GM18907 (cell line): ENCODE measurements at regions not wholly inside any gene's neighbourhood (a gene's known extent, or its start where the extent isn't known, plus 50 kb on each side); places are given as distances from the start of the nearest gene placed in this dataset.

Experiments
- ATAC-seq: cut with Tn5 transposase; IDR thresholded peaks from one replicate; pipeline ENCODE4 v1.9.1; 2021; ENCODE audit warnings: mild to moderate bottlenecking, moderate library complexity; ENCODE audit not compliant: unreplicated experiment

- ATAC-seq = no peak
Measured at GRCh38 chr3:176469694-176470205, 727.5 kb downstream of the TBL1XR1 start.

- ATAC-seq = no peak
Measured at GRCh38 chr3:176463610-176464009, 733.7 kb downstream of the TBL1XR1 start.

- ATAC-seq = no peak
Measured at GRCh38 chr3:176447369-176447768, 749.9 kb downstream of the TBL1XR1 start.

GRCh38 chr3:176442326-176442725 lies 755.0 kb downstream of the TBL1XR1 start:
- ATAC-seq = no peak

- ATAC-seq = no peak
Measured at GRCh38 chr3:176439729-176440128, 757.6 kb downstream of the TBL1XR1 start.

GRCh38 chr3:176431991-176432390 lies 765.3 kb downstream of the TBL1XR1 start:
- ATAC-seq = no peak

- ATAC-seq = no peak
Measured at GRCh38 chr3:176431038-176431418, 766.3 kb downstream of the TBL1XR1 start.

- no peak for ATAC-seq
Measured at GRCh38 chr3:176430244-176431037, 766.8 kb downstream of the TBL1XR1 start.

- no peak for ATAC-seq
Measured at GRCh38 chr3:176428552-176428951, 768.7 kb downstream of the TBL1XR1 start.

- ATAC-seq = no peak
Measured at GRCh38 chr3:176426371-176426770, 770.9 kb downstream of the TBL1XR1 start.

- no peak for ATAC-seq
Measured at GRCh38 chr3:176416870-176417269, 780.4 kb downstream of the TBL1XR1 start.

- no peak for ATAC-seq
Measured at GRCh38 chr3:176415661-176416295, 781.5 kb downstream of the TBL1XR1 start.

- ATAC-seq = no peak
Measured at GRCh38 chr3:176412771-176413170, 784.5 kb downstream of the TBL1XR1 start.

GRCh38 chr3:176403531-176403930 lies 793.8 kb downstream of the TBL1XR1 start:
- no peak for ATAC-seq

GRCh38 chr3:176401211-176401610 lies 796.1 kb downstream of the TBL1XR1 start:
- no peak for ATAC-seq

GRCh38 chr3:176399193-176399592 lies 798.1 kb downstream of the TBL1XR1 start:
- ATAC-seq = no peak

GRCh38 chr3:176395240-176395639 lies 802.0 kb downstream of the TBL1XR1 start:
- no peak for ATAC-seq

- ATAC-seq = no peak
Measured at GRCh38 chr3:176378789-176379188, 818.5 kb downstream of the TBL1XR1 start.

GRCh38 chr3:176376531-176376930 lies 820.8 kb downstream of the TBL1XR1 start:
- no peak for ATAC-seq

- ATAC-seq = no peak
Measured at GRCh38 chr3:176375519-176375918, 821.8 kb downstream of the TBL1XR1 start.

GRCh38 chr3:176362191-176362731 lies 835.0 kb downstream of the TBL1XR1 start:
- no peak for ATAC-seq

GRCh38 chr3:176359211-176359610 lies 838.1 kb downstream of the TBL1XR1 start:
- no peak for ATAC-seq
